Urinary bladder (tissue), 3 donors: ENCODE measurements at regions not wholly inside any gene's neighbourhood (a gene's known extent, or its start where the extent isn't known, plus 50 kb on each side); places are given as distances from the start of the nearest gene placed in this dataset.
A peak's percentile ranks its signal among the peaks of the same experiment; 100 is the strongest.

Experiments used
- DNase-seq: peaks from one replicate; pipeline ENCODE4 v3.0.0-alpha.2; 2015; ENCODE audit errors: extremely low spot score
- H3K27ac ChIP-seq: one replicate; pipeline ENCODE4 v1.5.1; 2013; ENCODE audit warnings: low read depth, mild to moderate bottlenecking, moderate library complexity
- H3K36me3 ChIP-seq: one replicate; pipeline ENCODE4 v1.6.1; 2013; ENCODE audit warnings: mild to moderate bottlenecking, moderate library complexity; ENCODE audit not compliant: insufficient read depth
- H3K4me1 ChIP-seq: one replicate; pipeline ENCODE4 v1.6.1; 2013; ENCODE audit warnings: mild to moderate bottlenecking, moderate library complexity; ENCODE audit not compliant: insufficient read depth
- H3K4me3 ChIP-seq: one replicate; pipeline ENCODE4 v1.5.1; 2013; ENCODE audit warnings: low read depth, low read length
- WGBS: extraction: QIAGEN DNeasy Blood & Tissue Kit; methylation state at CpG from one replicate; pipeline ENCODE4 v1.1.7; 2013; 5-methylcytosine and 5-hydroxymethylcytosine counted together
- donor health status: healthy with polysubstance abuse.
- donor health status: healthy.

- Histone ChIP-seq H3K4me1 (no peaks in the 10 kb centered on the region), H3K4me3 (no peak overlapping the region), H3K27ac (no peak overlapping the region), H3K36me3 (no peaks in the 10 kb centered on the region)
- 77% methylated on average over 2 of the region's 2 CpGs for WGBS
- no peak for DNase-seq
These were observed 274.5 kb upstream of the LRIG3 start for GRCh38 chr12:59194794-59195193.

DNA sequence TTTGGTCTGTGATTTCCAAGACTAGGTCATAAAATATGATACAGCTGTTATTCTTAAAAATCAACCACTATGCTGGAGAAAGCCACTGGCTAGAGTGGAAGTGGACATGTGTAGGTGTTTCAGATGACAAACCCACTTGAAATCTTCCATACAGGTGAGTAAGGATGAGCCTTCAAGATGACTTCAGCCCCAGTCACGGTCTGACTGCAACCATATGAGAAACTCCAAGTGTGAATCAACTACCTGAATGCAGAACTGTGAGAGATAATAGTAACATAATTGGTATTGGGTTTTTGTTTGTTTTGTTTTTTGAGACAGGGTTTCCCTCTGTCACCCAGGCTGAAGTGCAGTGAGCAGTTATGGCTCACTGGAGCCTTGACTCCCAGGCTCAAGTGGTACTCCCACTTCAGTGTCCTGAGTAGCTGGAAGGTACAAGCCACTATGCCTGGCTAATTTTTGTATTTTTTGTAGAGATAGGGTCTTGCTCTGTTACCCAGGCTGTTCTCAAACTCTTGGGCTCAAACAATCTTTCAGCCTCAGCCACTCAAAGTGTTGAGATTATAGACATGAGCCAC is 273.3 kb upstream of the LRIG3 start:
- H3K36me3 ChIP-seq, result no peaks in the 10 kb centered on the region
- H3K27ac ChIP-seq, result no peak overlapping the region
- 89% methylated on average over 1 of the region's 1 CpG for WGBS
- H3K4me1 ChIP-seq, result no peaks in the 10 kb centered on the region
- no peak for DNase-seq
- no peak overlapping the region for H3K4me3 ChIP-seq

DNA sequence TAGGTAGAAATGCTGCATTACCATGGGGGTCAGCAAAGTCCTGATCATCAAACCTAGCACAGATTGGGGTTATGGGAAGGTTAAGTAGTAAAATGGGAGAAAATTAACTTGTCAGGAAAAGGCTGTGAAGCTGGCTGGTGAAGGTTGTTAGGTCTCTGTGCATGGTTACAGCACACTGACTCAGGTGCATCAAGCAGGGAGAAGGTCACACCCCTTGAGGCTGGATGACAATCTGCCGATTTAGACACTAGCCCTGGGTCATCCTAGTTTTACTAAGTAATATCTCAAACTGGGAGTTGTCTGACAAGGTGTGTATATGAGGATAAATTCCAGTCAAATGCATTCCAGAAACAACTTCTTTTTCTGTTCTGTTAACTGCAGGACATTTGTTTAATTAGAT is 271.1 kb upstream of the LRIG3 start:
- WGBS, result 57% methylated on average over 1 of the region's 1 CpG
- no peak for DNase-seq

DNA sequence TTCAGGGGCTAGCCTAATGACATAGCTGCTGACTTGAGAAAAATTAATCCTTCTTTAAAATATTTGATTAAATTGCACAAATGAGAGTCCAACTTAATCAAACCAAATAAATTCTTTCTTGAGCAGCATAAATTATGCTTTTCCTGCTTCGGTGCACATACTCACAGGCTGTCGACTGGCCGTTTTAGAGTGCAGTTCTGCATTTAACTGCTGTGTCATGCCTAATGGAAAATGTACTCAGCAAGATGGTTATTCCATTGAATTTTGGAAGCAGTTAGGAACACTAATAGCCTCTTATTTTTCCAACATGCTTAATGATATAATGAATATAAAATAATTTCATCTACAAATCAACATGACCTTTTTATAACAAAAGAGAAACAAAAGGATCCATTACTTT is 266.1 kb upstream of the LRIG3 start:
- Histone ChIP-seq H3K36me3 (no peaks in the 10 kb centered on the region), H3K27ac (no peak overlapping the region), H3K4me1 (no peaks in the 10 kb centered on the region), H3K4me3 (no peak overlapping the region)
- no peak for DNase-seq
- WGBS, result 51% methylated on average over 3 of the region's 3 CpGs

More for the DNA sequence above, 271.1 kb upstream of the LRIG3 start:
- Histone ChIP-seq H3K4me3 (no peak overlapping the region), H3K4me1 (no peaks in the 10 kb centered on the region), H3K36me3 (no peaks in the 10 kb centered on the region), H3K27ac (no peak overlapping the region)

DNA sequence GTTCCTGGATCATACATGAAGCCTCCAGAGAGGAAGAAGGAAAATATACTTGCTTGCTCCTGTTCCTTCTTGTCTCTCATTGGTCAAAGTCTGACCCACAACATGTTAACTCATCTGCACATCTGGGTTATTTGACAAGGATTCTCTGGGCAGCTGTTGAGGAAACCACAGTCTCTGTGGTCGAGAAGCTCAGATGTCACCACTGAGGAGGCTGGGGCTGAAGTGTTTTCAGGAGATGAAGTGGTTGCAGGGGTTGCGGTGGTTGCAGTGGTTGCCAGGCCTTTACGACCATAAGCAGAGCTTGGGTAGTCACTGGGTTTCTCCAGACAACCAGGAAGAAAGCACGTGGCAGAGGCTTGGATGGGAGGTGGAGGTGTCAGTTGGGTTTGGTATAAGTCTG is 265.0 kb upstream of the LRIG3 start:
- 77% methylated on average over 4 of the region's 4 CpGs for WGBS
- H3K36me3 ChIP-seq, result no peaks in the 10 kb centered on the region
- no peaks in the 10 kb centered on the region for H3K4me1 ChIP-seq
- DNase-seq, result no peak
- H3K27ac ChIP-seq, result no peak overlapping the region
- no peak overlapping the region for H3K4me3 ChIP-seq

- Histone ChIP-seq H3K4me1 (no peaks in the 10 kb centered on the region), H3K36me3 (no peaks in the 10 kb centered on the region), H3K27ac (no peak overlapping the region), H3K4me3 (no peak overlapping the region)
- 73% methylated on average over 3 of the region's 3 CpGs for WGBS
- no peak for DNase-seq
These were observed 262.6 kb upstream of the LRIG3 start for GRCh38 chr12:59182658-59183455.

- Histone ChIP-seq H3K4me3 (no peak overlapping the region), H3K4me1 (no peaks in the 10 kb centered on the region), H3K27ac (no peak overlapping the region), H3K36me3 (no peaks in the 10 kb centered on the region)
- 60% methylated on average over 4 of the region's 4 CpGs for WGBS
- DNase-seq, result no peak
These were observed 261.9 kb upstream of the LRIG3 start for GRCh38 chr12:59182191-59182590.

DNA sequence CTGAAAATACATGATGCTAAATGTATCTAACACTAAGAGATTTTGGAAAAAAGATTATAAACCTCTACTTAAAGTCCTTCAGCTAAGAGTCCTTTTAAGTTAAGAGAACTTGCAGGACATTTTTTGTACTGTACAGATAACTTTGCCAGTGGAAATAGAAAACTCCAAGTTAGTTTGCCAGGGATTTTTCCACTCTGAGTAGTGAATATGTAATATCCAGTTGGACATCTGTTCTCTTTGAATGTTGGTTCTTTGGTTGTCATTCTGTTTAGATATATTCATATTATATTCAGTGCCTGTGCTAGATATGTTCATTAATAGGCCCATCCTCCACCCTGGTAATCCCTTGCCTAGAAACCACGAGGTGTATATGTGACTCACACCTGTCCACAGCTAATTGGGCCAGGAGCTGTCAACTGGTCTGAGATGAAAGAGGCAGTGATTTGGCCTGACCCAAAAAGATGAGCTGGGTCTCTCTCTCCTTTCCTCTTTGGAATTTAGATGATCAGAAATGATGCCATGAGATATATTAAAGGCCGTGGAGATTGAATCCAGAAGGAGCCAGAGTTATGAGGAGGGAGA is 261.0 kb upstream of the LRIG3 start:
- no peak for DNase-seq
- whole genome bisulfite sequencing, result 76% methylated on average over 2 of the region's 2 CpGs
- Histone ChIP-seq H3K4me3 (no peak overlapping the region), H3K4me1 (no peaks in the 10 kb centered on the region), H3K27ac (no peak overlapping the region), H3K36me3 (no peaks in the 10 kb centered on the region)

- WGBS, result 67% methylated on average over 1 of the region's 1 CpG
- H3K27ac ChIP-seq, result no peak overlapping the region
- no peak for DNase-seq
- H3K36me3 ChIP-seq, result no peaks in the 10 kb centered on the region
- H3K4me3 ChIP-seq, result no peak overlapping the region
- no peaks in the 10 kb centered on the region for H3K4me1 ChIP-seq
These were observed 258.9 kb upstream of the LRIG3 start for GRCh38 chr12:59179231-59179630.

- Histone ChIP-seq H3K27ac (no peak overlapping the region), H3K4me3 (no peak overlapping the region), H3K36me3 (no peaks in the 10 kb centered on the region), H3K4me1 (no peaks in the 10 kb centered on the region)
- 61% methylated on average over 4 of the region's 4 CpGs for WGBS
- no peak for DNase-seq
These were observed 253.4 kb upstream of the LRIG3 start for GRCh38 chr12:59173695-59174094.

- no peak for DNase-seq
- Histone ChIP-seq H3K4me1 (no peaks in the 10 kb centered on the region), H3K4me3 (no peak overlapping the region), H3K27ac (no peak overlapping the region), H3K36me3 (no peaks in the 10 kb centered on the region)
- 58% methylated on average over 2 of the region's 2 CpGs for WGBS
These were observed 248.3 kb upstream of the LRIG3 start for GRCh38 chr12:59168647-59169046.

DNA sequence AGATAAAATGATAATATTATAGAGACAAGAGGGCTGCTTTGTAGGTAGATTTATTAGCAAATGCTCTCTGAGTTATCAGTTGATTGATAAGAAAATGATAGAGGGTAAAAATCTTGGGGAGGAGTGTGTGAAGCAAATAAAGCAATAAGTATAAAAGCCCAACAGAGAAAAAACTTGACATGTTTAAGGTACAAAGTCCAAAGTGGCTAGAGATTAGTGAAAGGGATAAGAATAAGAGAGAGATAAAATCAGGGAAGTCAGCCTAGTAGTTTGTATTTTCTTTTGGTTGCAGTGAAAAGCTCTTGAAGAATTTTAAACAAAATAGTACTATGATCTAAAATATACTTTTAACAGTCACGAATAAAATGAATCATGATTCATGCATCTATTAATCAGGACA is 246.2 kb upstream of the LRIG3 start:
- H3K36me3 ChIP-seq, result no peaks in the 10 kb centered on the region
- H3K4me3 ChIP-seq, result no peak overlapping the region
- no peak overlapping the region for H3K27ac ChIP-seq
- 19% methylated on average over 1 of the region's 1 CpG for WGBS
- DNase-seq, result no peak
- H3K4me1 ChIP-seq, result no peaks in the 10 kb centered on the region

GRCh38 chr12:59164991-59165718 is 244.9 kb upstream of the LRIG3 start:
- peak; percentile 25 for DNase-seq
- Histone ChIP-seq H3K36me3 (no peaks in the 10 kb centered on the region), H3K27ac (no peak overlapping the region), H3K4me1 (no peaks in the 10 kb centered on the region), H3K4me3 (no peak overlapping the region)
- WGBS, result 34% methylated on average over 4 of the region's 4 CpGs

GRCh38 chr12:59164226-59164625 is 243.9 kb upstream of the LRIG3 start:
- Histone ChIP-seq H3K4me1 (no peaks in the 10 kb centered on the region), H3K27ac (no peak overlapping the region)

More at GRCh38 chr12:59164226-59164625, 243.9 kb upstream of the LRIG3 start:
- H3K4me3 ChIP-seq, result no peak overlapping the region
- DNase-seq, result no peak
- H3K36me3 ChIP-seq, result no peaks in the 10 kb centered on the region
